Femur (tissue), 1 donor: ENCODE measurements at regions not wholly inside any gene's neighbourhood (a gene's known extent, or its start where the extent isn't known, plus 50 kb on each side); places are given as distances from the start of the nearest gene placed in this dataset.

Source experiments
- DNase-seq: peaks from one replicate; pipeline ENCODE4 v3.0.0-alpha.2; 2017

- no peak for DNase-seq
These were observed 254.8 kb upstream of the IRX4 start for GRCh38 chr5:2137444-2138050.

DNA sequence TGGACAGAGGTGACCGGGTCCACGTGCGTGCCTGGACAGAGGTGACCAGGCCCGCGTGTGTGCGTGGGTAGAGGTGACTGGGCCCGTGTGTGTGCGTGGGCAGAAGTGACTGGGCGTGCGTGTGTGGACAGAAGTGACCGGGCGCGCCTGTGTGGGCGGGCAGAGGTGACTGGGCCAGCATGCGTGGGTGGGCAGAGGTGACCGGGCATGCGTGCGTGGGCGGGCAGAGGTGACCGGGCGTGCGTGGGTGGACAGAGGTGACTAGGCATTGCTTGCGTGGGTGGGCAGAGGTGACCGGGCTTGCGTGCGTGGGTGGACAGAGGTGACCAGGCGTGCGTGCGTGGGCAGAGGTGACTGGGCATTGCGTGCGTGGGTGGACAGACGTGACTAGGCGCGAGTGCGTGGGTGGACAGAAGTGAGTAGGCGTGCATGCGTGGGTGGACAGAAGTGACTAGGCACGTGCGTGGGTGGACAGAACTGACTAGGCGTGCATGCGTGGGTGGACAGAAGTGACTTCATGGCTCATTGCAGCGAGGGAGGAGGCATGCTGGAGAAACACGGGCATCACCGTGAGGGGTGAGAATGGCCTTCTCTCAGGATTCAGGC, 254.1 kb upstream of the IRX4 start:
- DNase-seq: no peak

GRCh38 chr5:2135833-2136232, 253.1 kb upstream of the IRX4 start:
- DNase-seq: no peak

GRCh38 chr5:2135354-2135753, 252.6 kb upstream of the IRX4 start:
- DNase-seq: no peak

DNA sequence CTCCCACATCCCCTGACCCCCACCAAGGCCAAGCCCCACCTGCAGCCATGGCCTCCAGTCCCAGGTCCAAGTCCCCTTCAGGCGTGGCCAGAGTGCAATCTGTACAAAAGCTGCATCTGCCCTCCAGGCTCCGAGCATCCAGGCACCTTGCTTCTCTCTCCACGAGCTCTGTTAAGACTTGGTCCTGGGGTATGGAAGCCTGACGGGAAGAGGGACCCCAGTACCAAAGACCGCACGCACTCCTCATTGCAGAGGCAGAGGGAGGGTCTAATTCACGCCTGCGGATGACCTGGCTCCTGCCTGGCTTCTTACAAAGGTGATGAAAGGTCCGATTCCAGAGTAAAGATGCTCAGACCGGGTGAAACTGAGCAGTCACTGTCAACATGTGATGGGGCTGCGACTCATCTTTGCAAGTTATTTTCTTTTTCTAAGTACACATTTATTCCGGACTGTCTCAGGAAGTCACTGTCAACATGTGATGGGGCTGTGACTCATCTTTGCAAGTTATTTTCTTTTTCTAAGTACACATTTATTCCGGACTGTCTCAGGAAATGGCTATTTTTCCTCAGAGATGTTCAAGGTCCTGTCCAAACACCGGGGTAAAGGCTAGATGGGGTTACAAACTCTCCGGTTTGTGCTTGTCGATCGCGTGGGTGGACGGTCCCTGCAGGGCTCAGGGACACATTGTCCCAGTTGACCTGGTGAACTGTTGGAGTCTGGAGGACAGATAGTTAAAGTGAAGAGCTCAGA, 252.0 kb upstream of the IRX4 start:
- no peak for DNase-seq

DNA sequence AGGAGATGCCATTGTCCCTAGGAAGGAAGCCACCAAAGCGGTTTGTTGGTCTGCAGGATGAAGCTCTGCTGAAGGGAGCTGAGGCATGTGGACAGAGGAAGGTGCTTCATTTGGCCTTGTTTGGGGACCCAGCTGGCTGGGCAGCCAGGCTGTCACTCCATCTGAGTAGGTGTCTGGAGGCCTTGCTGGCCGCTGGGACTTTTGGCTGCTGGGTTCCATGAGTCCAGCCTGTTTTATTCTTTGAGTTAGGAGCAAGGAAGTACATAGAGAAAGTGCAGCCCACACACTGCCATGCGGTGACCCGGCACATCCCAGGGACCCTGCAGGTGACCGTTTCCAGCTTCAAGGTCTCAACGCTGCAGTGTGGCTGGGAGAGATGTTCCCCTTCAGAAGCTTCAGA, 251.2 kb upstream of the IRX4 start:
- no peak for DNase-seq

DNA sequence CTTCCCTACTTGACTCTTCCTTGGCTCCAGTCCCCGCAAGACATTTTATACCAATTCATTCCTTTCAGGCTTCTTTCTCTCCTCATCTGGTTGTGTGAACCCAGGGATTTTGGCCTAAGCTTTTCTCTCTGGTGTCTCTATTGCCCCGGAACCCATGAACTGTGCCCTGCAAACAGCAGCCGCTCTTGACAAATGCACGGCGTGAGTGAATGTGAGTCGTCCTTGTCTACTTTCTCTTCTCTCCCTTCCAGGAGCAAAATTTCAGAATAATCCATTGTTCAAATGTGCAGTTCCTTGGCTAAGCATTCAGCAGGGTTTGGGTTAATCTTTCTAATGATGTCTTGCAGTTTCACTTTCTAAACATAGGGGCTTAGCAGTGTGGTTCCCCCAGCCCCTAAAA, 250.4 kb upstream of the IRX4 start:
- no peak for DNase-seq

- DNase-seq: no peak
These were observed 249.7 kb upstream of the IRX4 start for GRCh38 chr5:2132497-2132847.

DNA sequence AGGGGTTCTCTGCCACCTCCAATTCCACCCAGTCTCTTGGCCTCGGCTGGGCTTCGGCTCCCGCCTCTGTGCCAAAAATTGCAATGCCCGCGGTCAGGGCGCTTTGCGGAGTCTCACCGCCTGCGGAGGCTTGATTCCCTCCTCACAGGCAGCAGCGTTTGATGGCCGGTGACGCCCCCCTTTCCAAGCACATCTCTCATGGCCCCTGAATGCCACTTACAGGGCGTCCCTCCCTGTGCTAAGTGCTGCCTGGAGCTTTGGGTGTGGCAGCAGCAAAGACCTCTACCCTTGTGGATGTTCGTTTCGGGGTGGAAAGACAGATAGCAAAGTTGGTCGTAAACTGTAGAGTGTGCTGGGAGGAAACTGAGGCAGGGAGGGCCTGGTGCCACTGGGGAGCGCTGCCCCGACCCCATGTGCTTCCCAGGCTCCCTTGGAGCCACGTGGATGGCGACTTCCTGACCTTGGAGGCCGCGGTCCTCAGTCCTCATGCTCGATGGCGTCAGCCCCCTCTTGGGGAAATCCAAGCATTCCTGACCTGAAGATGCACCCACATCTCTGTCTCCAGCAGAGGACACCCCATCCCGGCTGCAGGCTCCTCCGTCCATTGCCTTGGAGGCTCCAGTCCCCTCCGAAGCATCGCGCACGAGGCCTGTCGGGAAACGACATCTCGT, 249.2 kb upstream of the IRX4 start:
- no peak for DNase-seq

GRCh38 chr5:2131196-2131595, 248.5 kb upstream of the IRX4 start:
- no peak for DNase-seq

- no peak for DNase-seq
These were observed 247.6 kb upstream of the IRX4 start for GRCh38 chr5:2130361-2130760.

- no peak for DNase-seq
These were observed 247.0 kb upstream of the IRX4 start for GRCh38 chr5:2129568-2130272.

DNA sequence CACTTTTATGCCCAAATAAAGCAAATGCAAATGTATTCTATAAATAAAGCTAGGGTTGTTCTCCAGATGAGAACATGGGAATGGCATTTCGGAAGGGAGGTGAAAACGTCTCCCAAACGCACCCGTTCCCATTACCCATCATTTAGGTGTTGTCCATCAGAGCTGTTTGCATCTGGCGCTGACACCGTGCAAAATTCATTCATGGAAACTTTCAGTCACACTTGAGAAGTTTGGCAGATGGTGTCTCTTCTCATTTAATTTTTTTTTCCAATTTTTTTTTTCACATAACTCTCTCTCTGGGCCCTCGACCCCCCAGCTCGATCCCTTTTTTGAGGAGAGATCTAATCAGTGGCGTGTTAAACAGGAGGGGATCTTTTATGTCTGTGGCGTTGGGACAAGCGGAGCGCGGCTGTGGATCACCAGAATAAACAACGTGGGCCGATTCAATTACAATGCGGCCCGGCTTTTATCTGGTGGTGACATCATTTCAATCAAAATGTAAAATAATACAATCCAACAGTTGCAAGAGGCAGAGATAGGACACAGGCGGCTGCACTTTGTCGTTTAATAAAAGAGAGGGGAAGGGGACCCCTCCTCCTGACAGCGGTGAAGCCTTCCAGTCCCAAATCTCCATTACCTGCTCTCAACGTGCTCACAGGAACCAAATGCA, 246.1 kb upstream of the IRX4 start:
- DNase-seq: no peak

- DNase-seq: no peak
These were observed 243.8 kb upstream of the IRX4 start for GRCh38 chr5:2126512-2126911.

DNA sequence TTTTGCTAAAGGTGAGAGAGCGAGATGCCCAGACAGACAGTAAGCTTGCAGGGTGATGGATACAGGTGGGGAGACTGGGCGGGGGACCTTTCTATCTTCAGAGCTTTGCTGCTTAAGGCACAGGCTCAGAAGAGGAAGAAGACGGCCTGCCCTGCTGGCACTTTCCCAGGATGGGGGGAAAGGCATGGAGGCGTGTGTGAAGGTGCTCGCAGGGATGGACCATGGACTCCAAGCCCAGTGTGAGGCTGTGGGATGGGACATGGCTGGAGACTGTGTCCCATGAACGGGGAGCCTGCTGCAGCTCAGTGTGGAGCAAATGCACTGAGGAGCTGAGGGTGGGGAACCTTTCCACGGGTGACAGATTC, 243.2 kb upstream of the IRX4 start:
- no peak for DNase-seq

- DNase-seq: no peak
These were observed 242.6 kb upstream of the IRX4 start for GRCh38 chr5:2125171-2125900.

- DNase-seq: no peak
These were observed 241.9 kb upstream of the IRX4 start for GRCh38 chr5:2124434-2125170.

GRCh38 chr5:2123874-2124273, 241.1 kb upstream of the IRX4 start:
- DNase-seq: no peak

- no peak for DNase-seq
These were observed 237.6 kb upstream of the IRX4 start for GRCh38 chr5:2120361-2120760.

DNA sequence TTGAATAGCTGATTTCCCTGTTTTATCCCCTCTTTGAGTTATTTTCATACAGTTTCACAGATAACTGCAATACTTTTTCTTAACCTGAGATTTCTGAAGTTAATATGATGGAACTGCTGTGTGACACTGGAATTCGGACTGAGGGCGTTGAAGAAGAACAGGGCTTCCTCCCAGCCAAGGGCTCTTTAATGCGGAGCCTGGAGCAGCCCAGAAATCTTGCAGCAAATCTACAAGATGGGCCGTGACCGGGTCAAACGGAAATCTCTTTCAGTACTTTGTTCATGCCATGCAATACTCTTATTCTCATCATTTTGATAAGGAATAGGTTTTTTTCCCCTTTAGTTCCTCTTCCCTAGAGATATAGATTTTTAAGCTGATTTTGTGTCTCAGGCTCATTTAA, 236.8 kb upstream of the IRX4 start:
- DNase-seq: no peak

GRCh38 chr5:2113348-2114131, 230.8 kb upstream of the IRX4 start:
- DNase-seq: no peak
